HG03175 (cell line): ENCODE measurements at regions not wholly inside any gene's neighbourhood (a gene's known extent, or its start where the extent isn't known, plus 50 kb on each side); places are given as distances from the start of the nearest gene placed in this dataset.
"Not testable (repeated sequence)": the region's sequence is repeated elsewhere in the genome, so short reads cannot be mapped to it uniquely, and the experiment has no call there.

Source experiments
- ATAC-seq: cut with Tn5 transposase; IDR thresholded peaks from one replicate; pipeline ENCODE4 v1.9.1; 2021; ENCODE audit warnings: mild to moderate bottlenecking, moderate library complexity; ENCODE audit not compliant: unreplicated experiment

DNA sequence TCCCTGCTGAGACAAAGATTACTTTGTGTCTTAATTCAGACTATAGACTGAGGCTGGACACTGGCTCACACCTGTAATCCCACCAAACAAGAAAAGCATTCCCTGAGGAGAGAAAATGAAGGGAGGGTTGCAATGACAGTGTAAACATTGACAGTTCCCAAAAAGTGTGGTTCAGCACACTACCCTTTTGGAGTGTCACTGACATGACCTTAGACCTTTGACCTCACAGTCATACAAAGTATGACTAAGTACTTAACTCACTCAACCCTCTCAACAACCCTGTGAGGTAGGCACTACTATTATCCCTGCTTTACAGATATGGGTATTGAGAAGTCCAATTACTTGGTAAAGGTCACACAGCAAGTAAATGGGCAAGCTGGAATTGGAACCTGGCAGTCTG lies 341.7 kb downstream of the LRRC3B start:
- ATAC-seq: no peak

DNA sequence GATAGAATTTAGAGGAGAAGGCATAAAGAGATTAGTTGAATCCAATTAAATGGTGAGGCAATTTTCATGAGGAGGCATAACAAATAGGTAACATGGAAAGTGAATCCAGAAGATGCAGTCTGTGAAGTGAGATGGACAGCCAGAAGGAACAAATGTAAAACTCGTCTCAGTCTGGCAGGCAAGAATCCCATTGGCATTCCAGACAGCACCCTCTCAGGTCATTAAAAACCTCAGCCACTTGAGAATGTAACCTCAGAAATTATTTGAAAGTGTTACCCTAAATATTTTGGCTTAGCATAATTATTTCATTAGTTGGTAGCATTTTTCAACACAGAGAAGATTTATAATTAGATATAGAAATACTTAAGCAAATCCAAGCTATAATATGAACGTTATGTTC lies 342.3 kb downstream of the LRRC3B start:
- ATAC-seq: no peak

- no peak for ATAC-seq
These were observed 344.9 kb downstream of the LRRC3B start for GRCh38 chr3:26967501-26967900.

DNA sequence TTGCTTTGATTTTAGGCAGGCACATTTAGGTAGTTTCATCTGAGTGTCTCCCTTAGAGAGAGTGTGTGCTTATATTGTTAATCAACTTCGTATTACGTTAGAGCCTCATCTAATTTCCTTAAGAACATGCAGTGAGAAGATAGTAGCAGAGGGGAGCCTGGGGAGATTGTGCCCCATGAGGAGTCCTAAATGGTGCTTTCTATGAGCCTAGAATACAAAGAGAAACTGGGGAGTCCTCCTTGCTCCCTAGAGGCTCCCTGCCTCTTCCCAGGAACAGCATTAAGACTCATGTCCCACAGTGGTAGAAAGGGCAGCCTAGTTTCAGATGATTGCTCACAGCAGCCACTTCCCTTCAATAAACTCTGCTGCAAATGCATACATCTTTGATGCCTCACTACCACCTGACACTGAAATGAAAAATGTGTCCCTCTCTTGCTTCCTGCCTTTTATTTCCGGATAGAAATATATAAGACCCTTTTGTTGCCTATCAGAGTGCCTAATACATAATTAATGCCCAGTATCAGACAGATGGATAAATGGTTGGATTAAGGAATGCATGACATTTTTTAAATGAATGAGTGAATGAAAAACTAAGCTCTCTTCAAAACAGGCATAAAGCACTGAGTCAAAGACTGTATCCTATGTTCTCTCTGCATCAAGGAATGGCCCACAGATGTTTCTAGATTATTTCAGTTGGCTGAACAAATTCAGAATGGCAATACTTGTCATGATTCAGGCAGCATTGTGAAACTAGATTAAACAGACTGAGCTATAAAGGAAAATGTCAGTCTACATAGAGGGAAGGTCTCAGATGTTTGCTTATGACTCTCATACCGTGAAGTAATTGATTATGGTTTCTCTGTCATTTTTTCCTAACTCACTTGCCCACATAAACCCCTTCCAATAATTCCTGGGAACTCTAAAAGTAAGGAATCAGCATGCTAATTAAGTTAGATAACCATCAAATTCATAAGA lies 362.1 kb downstream of the LRRC3B start:
- no peak for ATAC-seq

DNA sequence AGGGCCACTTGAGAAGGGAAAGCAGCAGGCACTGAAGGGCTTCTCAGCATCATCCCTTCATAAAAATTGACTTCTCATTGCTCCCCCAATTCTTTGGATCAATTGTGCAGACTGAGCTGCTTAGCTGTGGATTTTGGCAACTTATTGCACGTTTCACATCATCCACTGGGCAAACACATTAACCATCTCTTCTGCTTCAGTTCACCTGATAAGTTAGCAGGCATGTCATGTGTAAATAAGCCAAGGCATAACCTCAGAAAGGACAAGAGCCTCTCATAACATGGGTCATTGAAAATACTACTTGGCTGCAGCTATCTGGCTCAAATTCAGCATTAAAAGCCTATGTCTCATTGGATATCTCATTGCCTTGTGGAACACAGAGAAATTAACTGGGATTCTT lies 366.5 kb downstream of the LRRC3B start:
- ATAC-seq: no peak

GRCh38 chr3:26997226-26997625 lies 372.0 kb downstream of the NEK10 start:
- ATAC-seq: no peak

DNA sequence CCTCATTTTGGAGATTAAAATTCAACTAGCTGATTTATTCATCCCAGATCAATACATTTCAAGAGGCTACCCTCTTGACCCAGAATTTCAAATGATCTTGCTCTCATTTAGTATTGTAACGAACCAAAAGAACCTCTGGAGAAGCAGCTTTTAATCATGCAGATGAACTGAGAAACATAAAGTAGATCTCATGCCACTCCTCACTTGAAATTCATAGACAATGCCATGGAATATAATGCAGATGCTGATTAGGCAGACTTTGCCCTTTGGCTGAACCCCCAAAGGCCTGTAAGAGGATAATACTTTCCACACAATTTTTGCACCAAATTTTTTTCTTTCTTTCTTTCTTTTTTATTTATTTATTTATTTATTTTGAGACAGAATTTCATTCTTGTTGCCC lies 358.3 kb downstream of the NEK10 start:
- ATAC-seq: no peak

DNA sequence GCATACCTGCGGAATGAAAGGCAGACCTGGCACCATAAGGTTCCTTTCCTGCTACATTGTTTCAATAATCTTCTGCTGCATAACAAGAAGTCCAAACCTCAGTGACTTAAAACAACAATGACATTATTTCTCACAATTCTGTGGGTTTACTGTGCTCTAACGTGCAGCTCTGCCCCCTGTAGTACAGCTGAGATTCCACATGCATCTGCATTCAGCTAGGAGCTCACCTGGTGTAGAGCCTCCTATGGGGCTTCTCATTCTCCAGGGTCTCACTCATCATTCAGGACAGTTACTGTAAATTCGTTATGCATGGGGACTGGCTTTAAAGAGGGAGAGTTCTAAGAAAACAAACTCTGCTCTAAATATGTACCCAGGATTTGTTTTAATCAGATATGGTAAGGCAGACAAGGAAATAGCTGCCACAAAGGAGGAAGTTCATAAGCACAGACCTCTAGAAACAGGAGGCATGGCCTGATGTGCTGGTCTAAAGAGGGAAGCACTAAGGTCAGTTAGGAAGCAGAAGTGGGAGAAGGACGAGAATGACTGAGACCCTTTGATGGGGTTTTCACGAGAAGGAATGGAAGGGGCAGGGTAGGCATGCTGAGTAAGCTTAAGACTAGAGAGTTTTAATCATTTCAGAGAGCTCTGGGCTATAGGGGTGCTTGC lies 347.0 kb downstream of the NEK10 start:
- no peak for ATAC-seq

DNA sequence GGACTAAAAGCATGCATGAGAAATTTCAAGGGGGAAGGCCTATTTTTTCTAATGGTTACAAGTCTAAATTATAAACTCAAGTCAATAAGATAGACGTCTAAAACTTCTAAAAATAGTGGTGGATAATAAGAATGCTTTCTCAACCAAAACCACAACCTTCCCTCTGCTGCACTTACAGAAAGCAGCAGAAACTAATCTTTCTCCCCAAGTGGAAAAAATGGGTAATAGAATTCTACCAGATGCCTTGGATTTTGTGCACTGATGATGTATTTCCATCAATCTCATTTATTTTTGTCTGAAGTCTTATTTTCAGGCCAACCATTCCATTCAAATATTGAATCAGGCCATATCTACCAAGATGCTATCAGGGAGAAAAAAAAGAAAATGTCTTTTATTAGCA lies 344.7 kb downstream of the NEK10 start:
- no peak for ATAC-seq

GRCh38 chr3:27025718-27026117 lies 343.5 kb downstream of the NEK10 start:
- no peak for ATAC-seq

DNA sequence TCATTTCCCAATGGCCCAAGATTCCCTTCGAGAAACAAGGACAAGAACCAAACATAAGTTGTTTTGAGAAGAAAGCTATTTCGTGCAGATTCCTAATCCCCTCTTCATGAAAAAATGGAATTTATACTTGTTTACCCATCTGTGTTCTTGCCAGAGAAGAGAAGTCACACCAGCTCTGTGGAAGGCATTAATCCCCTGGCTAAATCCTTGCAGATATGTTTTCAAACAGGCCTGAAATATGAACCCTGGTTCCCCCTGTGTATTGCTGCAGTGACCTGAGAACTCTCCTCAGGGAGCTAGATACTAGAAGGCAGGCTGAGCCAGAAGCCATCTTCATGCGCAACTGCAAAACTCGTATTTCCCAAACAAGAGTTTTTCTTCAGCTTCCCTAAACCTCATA lies 337.7 kb downstream of the NEK10 start:
- ATAC-seq: no peak

GRCh38 chr3:27034255-27034654 lies 334.9 kb downstream of the NEK10 start:
- ATAC-seq: no peak

- no peak for ATAC-seq
These were observed 328.5 kb downstream of the NEK10 start for GRCh38 chr3:27040674-27041073.

DNA sequence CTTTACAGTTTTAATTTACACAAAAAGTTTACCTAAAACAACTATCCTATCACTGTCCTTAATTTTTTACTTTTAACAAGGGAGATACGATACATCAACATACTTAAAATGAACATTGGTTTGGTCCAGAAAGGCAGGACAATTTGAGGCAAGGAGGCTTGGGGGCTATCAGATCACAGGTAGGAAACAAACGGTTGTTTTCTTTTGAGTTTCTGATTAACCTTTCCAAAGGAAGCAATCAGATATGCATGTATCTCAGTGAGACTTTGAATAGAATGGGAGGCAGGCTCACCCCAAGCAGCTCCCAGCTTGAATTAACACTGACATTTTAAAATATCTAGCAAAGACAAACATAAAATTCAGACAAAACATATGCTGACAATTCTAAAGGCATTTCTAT lies 326.6 kb downstream of the NEK10 start:
- not testable (repeated sequence) for ATAC-seq

- no peak for ATAC-seq
These were observed 325.7 kb downstream of the NEK10 start for GRCh38 chr3:27043328-27043955.

GRCh38 chr3:27044931-27045481 lies 324.2 kb downstream of the NEK10 start:
- ATAC-seq: no peak

DNA sequence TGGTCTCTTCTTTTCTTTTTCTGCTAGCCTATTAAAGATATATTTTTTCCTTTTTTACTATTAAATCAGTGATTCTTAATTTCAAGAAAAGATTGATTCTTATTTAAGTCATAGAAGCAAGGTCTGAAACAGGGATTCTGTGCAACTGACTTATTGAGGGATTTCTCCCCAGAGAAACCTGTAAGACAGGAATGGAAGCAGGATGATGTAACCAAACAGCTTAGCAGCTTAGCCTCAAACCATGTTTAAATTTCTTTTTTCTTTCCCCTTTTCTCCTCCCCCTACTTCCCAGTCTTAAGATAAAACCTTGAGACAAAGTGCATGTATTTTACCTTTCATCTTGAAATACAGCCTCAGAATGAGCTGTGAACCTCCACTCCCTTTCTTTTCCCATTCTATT lies 322.8 kb downstream of the NEK10 start:
- ATAC-seq: no peak

DNA sequence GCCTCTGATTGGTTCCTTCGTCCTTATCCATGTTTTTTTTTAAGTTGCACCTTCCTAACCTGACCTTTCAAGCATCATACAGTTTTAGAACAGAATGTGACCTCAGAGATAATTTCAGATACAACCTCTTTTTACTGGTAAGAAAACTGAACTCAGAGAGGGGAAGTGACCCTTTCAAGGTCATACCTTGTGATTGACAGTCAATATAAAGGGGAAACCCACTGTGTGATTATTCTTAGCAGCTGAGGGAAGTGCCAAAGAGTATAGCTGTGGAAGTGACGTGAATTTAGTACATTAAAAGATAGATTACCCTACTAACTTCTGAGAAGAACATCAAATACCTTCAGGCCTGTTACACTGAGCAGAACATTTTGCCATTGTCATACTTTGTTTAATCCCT lies 319.4 kb downstream of the NEK10 start:
- no peak for ATAC-seq

DNA sequence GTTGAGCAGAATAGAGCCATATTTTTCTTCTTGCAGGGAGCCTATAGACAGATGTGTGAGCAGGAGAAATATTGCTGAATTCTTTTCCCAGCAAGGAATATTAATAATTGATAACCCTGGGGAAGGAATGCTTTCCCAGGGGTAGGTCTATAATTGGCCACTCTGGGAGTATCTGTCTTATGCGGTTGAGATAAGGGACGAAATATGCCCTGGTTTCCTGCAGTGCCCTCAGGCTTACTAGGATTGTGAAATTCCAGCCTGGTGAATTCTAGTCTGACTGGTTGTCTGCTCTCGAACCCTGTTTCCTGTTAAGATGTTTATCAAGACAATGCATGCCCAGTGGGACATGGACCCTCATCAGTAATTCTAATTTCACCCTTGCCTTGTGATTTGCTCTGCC lies 317.7 kb downstream of the NEK10 start:
- not testable (repeated sequence) for ATAC-seq

DNA sequence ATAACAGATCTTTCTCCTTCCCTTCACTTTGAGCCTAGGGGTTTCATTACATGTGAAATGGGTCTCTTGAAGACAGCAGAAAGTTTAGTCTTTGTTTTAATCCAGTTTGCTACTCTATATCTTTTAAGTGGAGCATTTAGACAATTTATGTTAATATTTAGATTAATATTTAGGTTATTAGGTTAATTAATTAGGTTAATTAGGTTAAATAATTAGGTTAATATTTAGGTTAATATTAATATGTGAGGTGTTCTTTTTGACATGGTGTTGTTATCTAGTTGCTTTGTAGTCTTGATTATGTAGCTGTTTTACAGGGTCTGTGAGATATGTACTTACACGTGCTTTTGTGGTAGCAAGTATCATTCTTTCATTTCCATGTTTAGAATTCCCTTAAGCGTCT lies 312.9 kb downstream of the NEK10 start:
- no peak for ATAC-seq

DNA sequence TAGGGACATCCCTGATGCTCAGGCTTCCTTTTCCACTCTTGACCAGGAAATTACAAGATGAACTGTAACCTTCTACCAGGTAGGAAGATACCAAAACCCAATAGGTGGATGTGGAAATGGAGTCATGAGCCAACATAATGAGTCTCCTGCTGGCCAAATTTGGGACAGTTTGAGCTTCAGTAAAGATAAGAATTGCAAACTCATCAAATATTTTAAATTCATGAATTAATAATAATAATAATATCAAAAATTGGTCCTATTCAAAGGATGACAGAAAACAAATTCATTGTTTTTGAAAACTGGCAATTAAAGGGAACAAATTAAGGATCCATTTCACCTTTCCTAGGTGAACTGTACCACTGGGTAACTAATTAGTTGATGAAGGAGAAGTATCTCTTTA lies 309.7 kb downstream of the NEK10 start:
- ATAC-seq: no peak
